Testis (tissue), 2 donors: ENCODE measurements at regions not wholly inside any gene's neighbourhood (a gene's known extent, or its start where the extent isn't known, plus 50 kb on each side); places are given as distances from the start of the nearest gene placed in this dataset.

ENCODE experiments used
- CTCF ChIP-seq, 3 experiments: fragments of 450-650 bp in 2 of 3; fragments of 200-600 bp in 1 of 3; sonication (generic) in 1 of 3; IDR thresholded peaks; one replicate each; pipeline ENCODE4 v1.5.1; 2016 to 2019; ENCODE audit warnings: antibody characterized with exemption in 3 of 3, mild to moderate bottlenecking in 2 of 3, moderate library complexity in 1 of 3
- POLR2A ChIP-seq: fragments of 450-650 bp; IDR thresholded peaks from one replicate; pipeline ENCODE4 v1.6.1; 2017; ENCODE audit warnings: antibody characterized with exemption, mild to moderate bottlenecking, moderate library complexity

GRCh38 chr3:67798412-67798811 lies 144.0 kb upstream of the SUCLG2 start:
- TF ChIP-seq CTCF (IDR thresholded peaks at IDR 0.05) (no peak), POLR2A (no peak)
